ENCODE measurements at regions not wholly inside any gene's neighbourhood (a gene's known extent, or its start where the extent isn't known, plus 50 kb on each side); places are given as distances from the start of the nearest gene placed in this dataset.
A peak's percentile ranks its signal among the peaks of the same experiment; 100 is the strongest.

GRCh38 chr1:10892138-10893065 lies 96.0 kb upstream of the CASZ1 start:
- intact Hi-C loops (cut with DNase I), result no loop called here
- DNase-seq, result no peak

GRCh38 chr1:10895621-10896020 lies 99.2 kb upstream of the CASZ1 start:
- intact Hi-C loops (cut with DNase I), result no loop called here
- DNase-seq, result no peak

- peak in 2 of 10 donors; percentile 6 to 40 for DNase-seq
- intact Hi-C loops (cut with DNase I), result no loop called here
Measured at GRCh38 chr1:10896673-10897072, 100.2 kb upstream of the CASZ1 start.

- peak in 2 of 10 donors; percentile 39 to 47 for DNase-seq
- intact Hi-C loops (cut with DNase I), result no loop called here
Measured at GRCh38 chr1:10897321-10897980, 101.0 kb upstream of the CASZ1 start.

GRCh38 chr1:10897981-10898728 lies 101.7 kb upstream of the CASZ1 start:
- intact Hi-C loops (cut with DNase I), result no loop called here

GRCh38 chr1:10898921-10899320 lies 102.5 kb upstream of the CASZ1 start:
- peak in 2 of 10 donors; percentile 39 to 63 for DNase-seq
- intact Hi-C loops (cut with DNase I), result no loop called here

More at GRCh38 chr1:10897981-10898728, 101.7 kb upstream of the CASZ1 start:
- peak in 2 of 10 donors; percentile 53 to 70 for DNase-seq

GRCh38 chr1:10899490-10900250 lies 103.2 kb upstream of the CASZ1 start:
- peak in 2 of 10 donors; percentile 24 to 71 for DNase-seq
- intact Hi-C loops (cut with DNase I), result no loop called here

DNA sequence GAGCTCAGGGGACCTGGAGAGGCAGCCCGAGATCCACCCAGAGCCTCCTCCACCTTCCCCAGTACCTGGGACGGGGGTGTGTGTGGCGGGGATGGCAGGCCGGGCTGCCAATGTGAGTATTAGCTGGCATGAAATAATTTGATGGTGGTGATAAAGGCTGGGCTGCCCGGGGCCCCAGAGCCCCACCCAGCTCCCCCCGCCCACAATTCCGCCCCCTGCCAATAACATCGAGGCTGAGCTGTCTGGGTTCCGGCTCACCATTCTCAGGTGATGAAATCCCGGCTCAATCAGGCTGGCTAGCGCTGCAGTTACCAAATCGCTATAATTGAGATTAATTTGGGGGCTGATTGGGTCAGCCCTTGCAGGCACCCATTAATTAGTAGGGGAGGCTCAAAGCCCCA lies 103.8 kb upstream of the CASZ1 start:
- intact Hi-C loops (cut with DNase I), result no loop called here
- peak in 1 of 10 donors; percentile 59 for DNase-seq

DNA sequence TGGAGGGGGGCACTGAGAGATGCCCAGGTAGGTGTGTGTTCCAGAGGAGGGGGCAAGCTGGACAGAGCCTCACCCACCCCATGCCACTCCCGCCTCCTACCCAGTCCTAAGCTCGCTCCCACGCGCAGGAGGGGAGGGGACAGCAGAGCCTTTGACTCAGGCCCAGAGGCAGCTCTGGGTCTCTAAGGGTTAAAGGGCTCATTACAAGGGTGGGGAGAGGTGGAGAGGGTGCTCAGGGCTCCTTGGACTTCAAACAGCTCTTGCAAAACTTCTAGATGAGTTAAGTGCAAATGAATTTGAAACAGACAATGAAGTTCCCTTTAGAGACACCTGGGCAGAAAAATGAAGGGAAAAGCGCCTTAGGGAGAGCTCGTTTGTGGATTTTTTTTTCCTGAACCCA lies 104.2 kb upstream of the CASZ1 start:
- intact Hi-C loops (cut with DNase I), result no loop called here
- DNase-seq, result peak in 2 of 10 donors; percentile 17 to 39

GRCh38 chr1:10901091-10901890 lies 104.8 kb upstream of the CASZ1 start:
- peak in 3 of 10 donors; percentile 70 to 87 (median 82) for DNase-seq
- intact Hi-C loops (cut with DNase I), result no loop called here

GRCh38 chr1:10901891-10902805 lies 105.7 kb upstream of the CASZ1 start:
- peak in 2 of 10 donors; percentile 48 to 67 for DNase-seq
- intact Hi-C loops (cut with DNase I), result no loop called here

DNA sequence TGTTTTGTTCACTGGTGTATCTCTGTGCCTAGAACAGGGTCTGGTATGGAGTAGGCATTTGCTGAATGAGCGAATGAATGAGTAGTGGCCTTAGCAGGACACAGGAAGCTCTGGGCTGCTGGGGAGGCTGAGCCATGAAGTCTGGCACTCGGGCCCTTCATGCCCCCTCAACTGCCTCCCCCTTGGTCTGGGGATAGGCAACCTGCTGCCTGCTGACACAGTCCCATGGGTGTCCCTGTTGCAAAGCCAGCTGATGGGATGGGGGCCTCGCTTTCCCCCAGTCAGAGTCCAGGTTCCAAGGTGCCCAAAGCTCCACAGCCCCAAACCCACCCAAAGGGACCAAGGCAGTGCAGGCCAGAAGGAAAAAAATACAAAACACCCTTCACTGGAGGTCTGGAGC lies 107.0 kb upstream of the CASZ1 start:
- intact Hi-C loops (cut with DNase I), result no loop called here
- peak in 3 of 10 donors; percentile 29 to 55 (median 43) for DNase-seq

DNA sequence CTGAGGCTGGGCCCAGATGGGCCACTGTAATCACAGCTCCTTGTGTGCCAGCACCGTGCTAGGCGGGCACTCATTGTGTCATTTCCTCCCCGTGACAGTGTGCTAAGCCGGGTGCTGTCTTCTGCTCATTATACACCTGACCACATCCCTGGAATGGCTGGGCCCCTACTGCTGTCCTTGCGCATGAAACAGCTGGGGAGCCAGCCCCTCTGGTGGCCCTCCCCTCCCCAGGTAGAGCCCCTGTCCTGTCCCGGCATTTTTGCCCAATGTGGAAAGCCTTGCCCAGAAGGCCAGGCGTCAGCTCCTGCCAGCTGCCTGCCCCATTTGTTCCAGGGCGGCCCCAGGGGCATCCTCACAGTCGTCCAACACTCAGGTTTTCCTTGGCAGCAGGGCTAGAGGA lies 107.4 kb upstream of the CASZ1 start:
- intact Hi-C loops (cut with DNase I), result no loop called here
- DNase-seq, result peak in 2 of 10 donors; percentile 59 to 70

DNA sequence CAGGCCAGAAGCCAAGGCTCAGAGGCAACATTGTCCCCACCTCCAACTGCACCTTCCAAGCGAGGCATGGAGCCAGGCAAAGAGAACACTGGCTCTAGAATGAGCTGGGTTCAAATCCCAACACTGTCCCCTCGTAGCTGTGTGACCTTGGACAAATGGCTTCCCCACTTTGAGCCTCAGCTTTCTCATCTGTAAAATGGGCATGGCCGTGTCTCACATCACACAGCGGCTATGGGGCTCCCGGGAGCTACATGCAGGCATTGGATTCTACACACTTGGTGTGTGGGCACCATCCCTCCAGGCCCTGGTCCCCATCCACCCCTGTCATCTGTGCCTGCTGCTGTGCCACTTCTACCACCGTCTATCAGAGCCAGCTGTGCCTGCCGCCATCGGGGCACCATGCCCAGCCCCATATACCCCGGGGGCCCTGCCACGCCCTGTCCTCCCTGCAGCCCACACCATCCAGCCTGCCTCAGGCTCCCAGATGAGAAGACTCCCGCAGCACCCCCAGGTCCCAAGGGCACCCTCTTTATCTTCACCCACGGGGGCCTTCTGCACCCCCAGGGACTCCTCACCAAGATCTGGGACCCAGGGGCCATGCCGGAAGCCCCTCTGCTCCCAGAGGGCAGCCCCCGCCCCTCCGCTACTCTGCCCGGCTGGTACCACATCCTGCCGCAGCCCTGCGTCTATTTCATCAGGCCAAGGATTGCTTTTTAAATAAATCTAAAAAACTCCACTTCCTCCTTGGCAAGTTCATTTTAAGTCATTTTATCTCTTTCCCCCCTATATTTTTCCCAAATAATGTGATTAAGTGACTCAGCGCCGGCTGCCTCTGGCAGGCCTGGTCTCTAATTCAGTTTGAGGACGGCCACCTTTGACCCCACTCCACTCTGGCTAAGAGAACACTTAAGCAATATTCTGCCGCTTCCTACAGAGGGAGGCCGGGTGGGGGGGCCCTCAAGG lies 107.8 kb upstream of the TARDBP start:
- peak in 3 of 10 donors; percentile 54 to 80 (median 59) for DNase-seq
- intact Hi-C loops (cut with DNase I), result no loop called here

DNA sequence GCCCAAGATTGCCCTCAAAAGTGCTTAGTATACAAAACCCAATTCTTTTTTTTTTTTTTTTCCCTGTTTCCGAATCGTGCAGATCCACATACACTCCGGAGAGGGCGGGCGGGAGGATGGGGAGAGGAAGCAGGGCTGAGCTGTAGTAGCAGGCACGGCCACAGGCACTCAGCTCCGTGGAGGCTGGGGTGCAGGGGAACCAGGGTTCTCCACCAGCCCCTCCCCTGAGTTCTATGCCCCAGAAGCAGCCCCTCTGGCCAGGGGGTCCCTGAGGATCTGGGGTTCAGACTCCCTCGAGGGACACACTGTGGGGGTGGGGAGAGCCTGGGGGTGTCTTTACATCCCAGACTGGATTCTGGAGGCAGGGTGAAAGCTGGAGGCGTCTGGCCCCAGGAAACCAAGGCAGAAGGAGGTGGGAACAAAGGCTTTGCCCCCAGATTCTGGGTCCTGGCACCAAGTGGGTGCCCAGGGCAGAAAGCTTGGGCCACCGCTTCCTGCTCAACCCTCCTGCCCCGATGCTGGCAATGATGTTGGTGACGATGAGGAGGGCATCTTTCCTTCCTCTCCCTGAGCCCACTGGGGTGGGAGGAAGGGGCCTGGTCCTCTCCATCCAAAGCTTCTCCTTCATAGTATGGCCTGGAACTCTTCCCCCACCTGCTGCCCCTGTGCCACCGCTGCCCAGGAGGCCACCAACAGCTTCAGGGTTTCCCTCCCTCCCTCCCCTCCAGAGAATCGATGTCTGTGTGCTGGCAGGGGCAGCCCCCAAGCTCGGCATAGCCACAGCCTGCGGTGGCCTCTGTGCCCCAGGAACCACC lies 106.4 kb upstream of the TARDBP start:
- intact Hi-C loops (cut with DNase I), result no loop called here
- DNase-seq, result peak in 3 of 10 donors; percentile 37 to 65 (median 62)

- intact Hi-C loops (cut with DNase I), result no loop called here
- peak in 2 of 10 donors; percentile 56 to 71 for DNase-seq
Measured at GRCh38 chr1:10906866-10907519, 105.5 kb upstream of the TARDBP start.
